ENCODE measurements at regions not wholly inside any gene's neighbourhood (a gene's known extent, or its start where the extent isn't known, plus 50 kb on each side); places are given as distances from the start of the nearest gene placed in this dataset.
"Not testable (repeated sequence)": the region's sequence is repeated elsewhere in the genome, so short reads cannot be mapped to it uniquely, and the experiment has no call there.

GRCh38 chr7:84923348-84923747 lies 263.5 kb downstream of the SEMA3D start:
- Histone ChIP-seq H3K79me2 (no peaks in the 10 kb centered on the region), H3K4me1 (no peaks in the 10 kb centered on the region), H3K9ac (no peak overlapping the region), H3K9me3 (ENCODE audit: control insufficient read depth, low read length) (no peaks in the 10 kb centered on the region), H3K27me3 (ENCODE audit: control insufficient read depth, insufficient read depth, low read length) (no peaks in the 10 kb centered on the region), H3K27ac (no peak overlapping the region), H3K4me3 (ENCODE audit: low read depth, low read length) (no peak overlapping the region), H3K4me2 (ENCODE audit: low read length) (no peak overlapping the region), H3K36me3 (ENCODE audit: control insufficient read depth, insufficient read depth, low read length) (no peaks in the 10 kb centered on the region), H2AFZ (no peak overlapping the region)
- TF ChIP-seq CTCF (IDR thresholded peaks at IDR 0.05) = no peak

- Histone ChIP-seq H3K27me3 (ENCODE audit: control insufficient read depth, insufficient read depth, low read length) (no peaks in the 10 kb centered on the region), H3K27ac (no peak overlapping the region), H3K4me3 (ENCODE audit: low read depth, low read length) (no peak overlapping the region), H3K79me2 (no peaks in the 10 kb centered on the region), H3K9me3 (ENCODE audit: control insufficient read depth, low read length) (no peaks in the 10 kb centered on the region), H3K36me3 (ENCODE audit: control insufficient read depth, insufficient read depth, low read length) (no peaks in the 10 kb centered on the region), H3K4me1 (no peaks in the 10 kb centered on the region), H2AFZ (no peak overlapping the region), H3K4me2 (ENCODE audit: low read length) (no peak overlapping the region), H3K9ac (no peak overlapping the region)
- TF ChIP-seq CTCF (IDR thresholded peaks at IDR 0.05) = no peak
Observed at GRCh38 chr7:84921154-84921553, 265.7 kb downstream of the SEMA3D start.

- H3K4me2 ChIP-seq (ENCODE audit: low read length); H3K4me3 ChIP-seq (ENCODE audit: low read depth, low read length); H3K27ac ChIP-seq; H3K9me3 ChIP-seq (ENCODE audit: control insufficient read depth, low read length); H2AFZ ChIP-seq; H3K36me3 ChIP-seq (ENCODE audit: control insufficient read depth, insufficient read depth, low read length); H3K4me1 ChIP-seq; H3K27me3 ChIP-seq (ENCODE audit: control insufficient read depth, insufficient read depth, low read length); H3K79me2 ChIP-seq; H3K9ac ChIP-seq: not testable (repeated sequence)
Observed at GRCh38 chr7:84916973-84917372, 269.9 kb downstream of the SEMA3D start.

- H3K9ac ChIP-seq = no peak overlapping the region
- H3K79me2 ChIP-seq = no peaks in the 10 kb centered on the region
- H2AFZ ChIP-seq = no peak overlapping the region
- no peaks in the 10 kb centered on the region for H3K9me3 ChIP-seq (ENCODE audit: control insufficient read depth, low read length)
- H3K4me1 ChIP-seq = no peaks in the 10 kb centered on the region
- no peaks in the 10 kb centered on the region for H3K36me3 ChIP-seq (ENCODE audit: control insufficient read depth, insufficient read depth, low read length)
- H3K27ac ChIP-seq = no peak overlapping the region
- no peak overlapping the region for H3K4me2 ChIP-seq (ENCODE audit: low read length)
- TF ChIP-seq CTCF (IDR thresholded peaks at IDR 0.05) = no peak
- H3K4me3 ChIP-seq (ENCODE audit: low read depth, low read length) = no peak overlapping the region
- no peaks in the 10 kb centered on the region for H3K27me3 ChIP-seq (ENCODE audit: control insufficient read depth, insufficient read depth, low read length)
Observed at GRCh38 chr7:84916161-84916560, 270.7 kb downstream of the SEMA3D start.

- H3K9me3 ChIP-seq (ENCODE audit: control insufficient read depth, low read length) = no peaks in the 10 kb centered on the region
Observed at GRCh38 chr7:84914598-84914997, 272.3 kb downstream of the SEMA3D start.

More at GRCh38 chr7:84914598-84914997, 272.3 kb downstream of the SEMA3D start:
- Histone ChIP-seq H3K79me2 (no peaks in the 10 kb centered on the region), H2AFZ (no peak overlapping the region), H3K4me3 (ENCODE audit: low read depth, low read length) (no peak overlapping the region), H3K4me1 (no peaks in the 10 kb centered on the region), H3K36me3 (ENCODE audit: control insufficient read depth, insufficient read depth, low read length) (no peaks in the 10 kb centered on the region), H3K27ac (no peak overlapping the region), H3K27me3 (ENCODE audit: control insufficient read depth, insufficient read depth, low read length) (no peaks in the 10 kb centered on the region), H3K4me2 (ENCODE audit: low read length) (no peak overlapping the region), H3K9ac (no peak overlapping the region)
- no peak for TF ChIP-seq CTCF (IDR thresholded peaks at IDR 0.05)

Data from parathyroid adenoma (tissue), 2 donors.